GM23248 (cell line): ENCODE measurements at regions not wholly inside any gene's neighbourhood (a gene's known extent, or its start where the extent isn't known, plus 50 kb on each side); places are given as distances from the start of the nearest gene placed in this dataset.

Experiments used
- DNase-seq: peaks from one replicate; pipeline ENCODE4 v3.0.0-alpha.2; 2015
- H2AFZ ChIP-seq: fragments of 200-600 bp; sonication (generic); 2 replicates; pipeline ENCODE4 v1.6.1; 2016; ENCODE audit warnings: antibody characterized with exemption
- H3F3A ChIP-seq: fragments of 200-600 bp; sonication (generic); 2 replicates; pipeline ENCODE4 v1.6.1; 2016; ENCODE audit warnings: mild to moderate bottlenecking, antibody characterized with exemption, mixed run types; ENCODE audit not compliant: insufficient read depth
- H3K27ac ChIP-seq: fragments of 200-600 bp; sonication (generic); 2 replicates; pipeline ENCODE4 v1.5.1; 2016; ENCODE audit warnings: mild to moderate bottlenecking
- H3K27me3 ChIP-seq: fragments of 200-600 bp; sonication (generic); replicated peaks from 2 replicates; pipeline ENCODE4 v1.6.1; 2016; ENCODE audit warnings: mild to moderate bottlenecking; ENCODE audit not compliant: insufficient read depth
- H3K36me3 ChIP-seq: fragments of 200-600 bp; sonication (generic); 2 replicates; pipeline ENCODE4 v1.6.1; 2016; ENCODE audit warnings: low read depth, mild to moderate bottlenecking
- H3K4me1 ChIP-seq: fragments of 200-600 bp; sonication (generic); 2 replicates; pipeline ENCODE4 v1.6.1; 2016; ENCODE audit warnings: mild to moderate bottlenecking; ENCODE audit not compliant: insufficient read depth
- H3K4me2 ChIP-seq: fragments of 200-600 bp; sonication (generic); one replicate; pipeline ENCODE4 v1.6.1; 2016; ENCODE audit warnings: mild to moderate bottlenecking; ENCODE audit not compliant: unreplicated experiment
- H3K4me3 ChIP-seq: fragments of 200-600 bp; sonication (generic); 2 replicates; pipeline ENCODE4 v1.5.1; 2016; ENCODE audit warnings: mild to moderate bottlenecking
- H3K79me2 ChIP-seq: fragments of 200-600 bp; sonication (generic); 2 replicates; pipeline ENCODE4 v1.6.1; 2016; ENCODE audit warnings: mild to moderate bottlenecking; ENCODE audit not compliant: insufficient read depth
- H3K9ac ChIP-seq: fragments of 200-600 bp; sonication (generic); 2 replicates; pipeline ENCODE4 v1.6.1; 2016; ENCODE audit warnings: mild to moderate bottlenecking
- H3K9me2 ChIP-seq: fragments of 200-600 bp; sonication (generic); 2 replicates; pipeline ENCODE4 v1.6.1; 2016; ENCODE audit warnings: mixed run types, mild to moderate bottlenecking, moderate library complexity; ENCODE audit not compliant: insufficient read depth
- H3K9me3 ChIP-seq: fragments of 200-600 bp; sonication (generic); one replicate; pipeline ENCODE4 v1.6.1; 2017; ENCODE audit warnings: low read depth
- H4K20me1 ChIP-seq: fragments of 200-600 bp; sonication (generic); 2 replicates; pipeline ENCODE4 v1.6.0; 2016; ENCODE audit not compliant: insufficient read depth
- EZH2 ChIP-seq: fragments of 200-600 bp; sonication (generic); IDR thresholded peaks from 2 replicates; pipeline ENCODE4 v1.6.1; 2018; ENCODE audit warnings: antibody characterized with exemption, mild to moderate bottlenecking; ENCODE audit not compliant: insufficient read depth, poor library complexity, severe bottlenecking
- EZH2phosphoT487 ChIP-seq: fragments of 200-600 bp; sonication (generic); IDR thresholded peaks from 2 replicates; pipeline ENCODE4 v1.6.1; 2018; ENCODE audit warnings: antibody characterized with exemption, moderate library complexity, mild to moderate bottlenecking, low read depth; ENCODE audit not compliant: insufficient read depth
- WGBS, 2 experiments: methylation state at CpG; one replicate each; pipeline ENCODE4 v1.1.6; 2015 to 2017; ENCODE audit warnings: low lambda C conversion rate in 2 of 2, low coverage in 1 of 2; ENCODE audit errors: missing lambda C conversion rate in 2 of 2; 5-methylcytosine and 5-hydroxymethylcytosine counted together
- in situ Hi-C: fragments of 300-500 bp; cut with MboI; formaldehyde crosslinking; loops from 2 replicates; pipeline ENCODE4 v1.15.0; 2020

DNA sequence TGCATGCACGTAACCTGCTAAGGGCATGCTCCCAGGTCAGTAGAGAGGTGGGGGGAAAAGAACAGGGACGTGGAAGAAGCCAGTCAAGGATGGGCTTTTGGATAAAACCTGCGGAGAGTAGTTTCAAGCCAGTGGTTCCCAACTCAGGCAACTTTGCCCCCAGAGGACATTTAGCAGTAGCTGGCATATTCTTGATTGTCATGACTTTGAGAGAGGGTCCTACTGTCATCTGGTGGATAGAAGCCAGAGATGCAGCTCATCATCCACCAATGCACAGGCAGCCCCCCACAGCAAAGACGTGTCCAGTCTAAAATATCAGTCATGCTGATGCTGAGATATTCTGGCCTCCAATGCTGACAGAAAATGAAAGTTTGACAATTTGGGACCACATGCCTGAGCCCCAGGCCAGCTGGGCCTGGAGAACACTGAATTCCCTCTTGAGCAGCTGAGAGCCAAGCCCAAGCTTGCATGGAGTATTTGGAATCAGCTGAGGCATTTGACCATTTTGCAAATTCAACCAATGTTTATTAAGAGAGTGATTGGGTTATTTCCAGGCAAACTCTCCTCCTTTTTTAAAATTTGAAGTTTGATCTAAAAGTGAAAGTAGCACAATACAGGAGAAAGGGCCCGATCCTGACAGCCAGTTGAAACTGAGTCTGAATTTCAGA is 110.0 kb upstream of the C7orf33 start:
- no peaks in the 10 kb centered on the region for H3K9me2 ChIP-seq
- H4K20me1 ChIP-seq, result no peaks in the 10 kb centered on the region
- no peaks in the 10 kb centered on the region for H3K36me3 ChIP-seq
- no peak for DNase-seq
- no peak overlapping the region for H2AFZ ChIP-seq
- in situ Hi-C loops, result no loop called here
- no peaks in the 10 kb centered on the region for H3F3A ChIP-seq
- no peak overlapping the region for H3K4me2 ChIP-seq
- H3K9ac ChIP-seq, result no peak overlapping the region
- peaks cover 4% of the 10 kb centered on the region; the same call in 1 of the 2 replicates for H3K27me3 ChIP-seq
- no peak for TF ChIP-seq EZH2phosphoT487
- TF ChIP-seq EZH2, result no peak
- H3K4me3 ChIP-seq, result no peak overlapping the region
- 3 to 12% methylated on average over 5 of the region's 5 CpGs for WGBS, 2 experiments
- no peaks in the 10 kb centered on the region for H3K9me3 ChIP-seq
- no peak overlapping the region for H3K27ac ChIP-seq
- H3K4me1 ChIP-seq, result no peaks in the 10 kb centered on the region
- no peaks in the 10 kb centered on the region for H3K79me2 ChIP-seq

DNA sequence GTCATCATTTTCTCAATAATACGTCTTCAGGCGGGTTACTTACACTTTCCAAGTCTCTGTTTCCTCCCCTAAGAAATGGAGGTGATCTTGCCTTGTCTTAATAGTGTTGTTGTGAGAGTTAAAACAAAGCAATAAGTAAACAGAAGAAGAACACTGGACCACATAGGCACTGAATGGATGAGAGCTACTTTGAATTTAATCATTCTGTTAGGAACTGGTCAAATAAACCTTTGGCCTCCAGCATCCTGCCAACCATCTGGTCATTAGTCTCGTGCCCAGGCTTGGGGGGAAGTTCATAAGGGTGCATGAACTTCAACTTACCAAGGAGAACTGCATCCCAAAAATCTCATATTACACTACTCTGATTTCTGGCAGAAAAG is 109.4 kb upstream of the C7orf33 start:
- Histone ChIP-seq H3K27ac (no peak overlapping the region), H3F3A (no peaks in the 10 kb centered on the region), H3K4me3 (no peak overlapping the region), H3K27me3 (peaks cover 6% of the 10 kb centered on the region; the same call in 1 of the 2 replicates), H3K9me3 (no peaks in the 10 kb centered on the region), H3K9me2 (no peaks in the 10 kb centered on the region), H3K9ac (no peak overlapping the region), H3K4me1 (no peaks in the 10 kb centered on the region), H3K79me2 (no peaks in the 10 kb centered on the region), H2AFZ (no peak overlapping the region), H3K4me2 (no peak overlapping the region), H4K20me1 (no peaks in the 10 kb centered on the region), H3K36me3 (no peaks in the 10 kb centered on the region)
- TF ChIP-seq EZH2 (no peak), EZH2phosphoT487 (no peak)
- no peak for DNase-seq
- WGBS, 2 experiments, result 2 to 5% methylated on average over 3 of the region's 3 CpGs
- in situ Hi-C loops, result no loop called here

DNA sequence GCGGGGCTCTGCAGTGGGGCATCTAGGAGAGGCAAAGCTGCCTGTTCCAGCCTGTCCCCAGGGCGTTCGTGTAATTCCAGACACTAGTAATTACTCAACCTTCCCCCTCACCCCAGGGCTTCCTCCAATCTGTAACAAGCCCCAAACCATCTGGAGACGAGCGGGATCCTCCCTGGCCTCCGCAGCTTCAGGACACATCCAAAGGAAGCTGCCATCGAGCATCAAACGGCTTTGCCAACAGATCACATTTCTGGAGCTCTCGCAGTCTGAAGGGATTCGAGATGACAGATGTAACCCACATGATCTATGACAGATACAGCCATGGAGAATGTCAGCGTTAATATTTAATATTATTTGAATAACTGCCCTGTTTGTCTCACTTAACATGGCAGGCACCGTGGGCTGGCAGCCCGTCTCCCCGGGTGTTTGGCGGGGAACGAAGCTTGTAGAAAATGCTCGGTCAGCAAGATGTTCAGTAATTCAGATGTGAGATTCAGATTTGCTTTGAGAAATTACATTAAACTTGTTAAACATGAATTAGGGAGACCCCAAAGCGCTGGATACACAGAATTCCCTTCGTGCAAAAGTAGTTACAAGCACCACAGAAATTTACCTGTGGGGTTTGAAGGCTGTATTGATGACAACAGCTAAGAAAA is 108.5 kb upstream of the C7orf33 start:
- no peaks in the 10 kb centered on the region for H3K9me2 ChIP-seq
- no peaks in the 10 kb centered on the region for H3K4me1 ChIP-seq
- DNase-seq, result no peak
- no peak overlapping the region for H3K4me3 ChIP-seq
- H4K20me1 ChIP-seq, result no peaks in the 10 kb centered on the region
- H3K79me2 ChIP-seq, result no peaks in the 10 kb centered on the region
- H2AFZ ChIP-seq, result no peak overlapping the region
- in situ Hi-C loops, result no loop called here
- H3K27ac ChIP-seq, result no peak overlapping the region
- H3K27me3 ChIP-seq, result peaks cover 6% of the 10 kb centered on the region; the same call in 1 of the 2 replicates
- H3K36me3 ChIP-seq, result no peaks in the 10 kb centered on the region
- TF ChIP-seq EZH2 (no peak), EZH2phosphoT487 (no peak)
- H3K9ac ChIP-seq, result no peak overlapping the region
- 6 to 10% methylated on average over 19 of the region's 19 CpGs for WGBS, 2 experiments
- H3K4me2 ChIP-seq, result no peak overlapping the region
- H3K9me3 ChIP-seq, result no peaks in the 10 kb centered on the region
- H3F3A ChIP-seq, result no peaks in the 10 kb centered on the region

DNA sequence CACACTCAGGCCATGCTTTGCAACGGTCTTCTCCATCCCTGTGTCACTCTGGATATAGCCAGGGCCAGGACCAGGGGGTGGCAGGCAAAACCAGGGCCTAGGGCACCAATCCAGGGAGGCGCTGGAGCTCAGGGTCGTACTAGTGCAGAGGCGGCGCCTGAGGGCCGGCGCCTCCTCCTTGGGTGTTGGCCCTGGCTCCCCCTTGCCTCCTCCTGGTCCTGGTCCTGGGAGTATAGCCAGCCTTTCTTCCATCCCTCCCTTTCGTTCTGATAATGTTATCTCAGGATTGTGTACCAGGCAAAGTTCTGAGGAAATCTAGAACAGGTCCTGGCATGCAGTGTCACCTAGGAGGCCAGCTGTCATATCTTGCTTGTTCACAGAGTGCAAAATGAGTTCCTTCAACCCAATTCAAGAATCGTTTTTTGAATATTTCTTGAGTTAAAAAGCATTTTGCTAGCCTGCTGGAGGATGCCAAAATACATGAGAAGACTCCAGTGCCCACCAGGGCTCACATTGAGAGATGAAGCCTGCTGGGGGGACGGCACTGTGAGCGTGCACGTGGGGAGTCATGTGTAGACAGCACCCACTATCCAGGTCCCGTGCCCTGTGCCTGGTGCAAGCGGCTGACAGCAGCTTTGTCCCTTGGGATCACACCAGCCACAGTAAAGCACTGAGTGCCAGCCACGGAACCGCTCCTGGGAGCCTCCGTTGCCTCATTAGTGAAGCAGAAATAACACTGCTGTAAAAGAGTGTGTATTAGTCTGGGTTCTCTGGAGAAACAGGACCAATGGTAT is 106.9 kb upstream of the C7orf33 start:
- no peaks in the 10 kb centered on the region for H3K79me2 ChIP-seq
- H2AFZ ChIP-seq, result no peak overlapping the region
- no peak for DNase-seq
- WGBS, 2 experiments, result 57% methylated on average over 17 of the region's 17 CpGs
- H3K9me2 ChIP-seq, result no peaks in the 10 kb centered on the region
- in situ Hi-C loops, result no loop called here
- no peaks in the 10 kb centered on the region for H3F3A ChIP-seq
- H3K9me3 ChIP-seq, result no peaks in the 10 kb centered on the region
- H3K9ac ChIP-seq, result no peak overlapping the region
- H3K36me3 ChIP-seq, result no peaks in the 10 kb centered on the region
- H3K4me3 ChIP-seq, result no peak overlapping the region
- H3K4me1 ChIP-seq, result no peaks in the 10 kb centered on the region
- H3K27ac ChIP-seq, result no peak overlapping the region
- TF ChIP-seq EZH2phosphoT487 (no peak), EZH2 (no peak)
- no peaks in the 10 kb centered on the region for H4K20me1 ChIP-seq
- peaks cover 6% of the 10 kb centered on the region; the same call in 1 of the 2 replicates for H3K27me3 ChIP-seq
- H3K4me2 ChIP-seq, result no peak overlapping the region
